Heart left ventricle (tissue), 13 donors: ENCODE measurements at regions not wholly inside any gene's neighbourhood (a gene's known extent, or its start where the extent isn't known, plus 50 kb on each side); places are given as distances from the start of the nearest gene placed in this dataset.

Experiments used
- CTCF ChIP-seq, 12 donors: fragments of 200-600 bp; sonication (generic) in 4 of 12; IDR thresholded peaks; one replicate each; pipeline versions ENCODE4 v1.5.0 to v1.8.0; 2018 to 2022; ENCODE audit warnings: antibody characterized with exemption in 12 of 12, mild to moderate bottlenecking in 5 of 12
- POLR2A ChIP-seq, 2 donors: fragments of 450-650 bp; IDR thresholded peaks; one replicate each; pipeline ENCODE4 v1.6.1; 2017; ENCODE audit warnings: antibody characterized with exemption in 2 of 2, mild to moderate bottlenecking in 2 of 2, moderate library complexity in 2 of 2
- donor health status: ischemic (EF 13 %, LVEDD 7.1; RV severe dilation, severe dysfunction).
- donor health status: DM: no; HTN: yes; CAD: no.
- donor health status: DM: no; HTN: no; CAD: no.
- donor health status: ischemic (EF 25% LVEDD 6.9; RV normal size, moderate dysfunction).
- donor health status: ischemic (EF 25% LVEDD 5.7; RV mildly dilated, moderate dysfunction).
- donor health status: ischemic (EF 35%, LVEDD 5.7; RV mildly dilated, moderate dysfunction).
- donor health status: nonischemic (EF 11% LVEDD 7.7; RV severe dilation, severe dysfunction).
- donor health status: DM: yes; HTN: yes; CAD: no.
- donor health status: PGD.
- donor health status: ischemic (EF 29% LVEDD 5.4; RV normal size, mild dysfunction).
- donor health status: nonischemic (EF 23%, LVEDD 6.1; RV moderate dilation, normal function).

GRCh38 chr14:86055512-86056075, 525.6 kb downstream of the FLRT2 start:
- peak in 1 of 12 donors; percentile 7 for TF ChIP-seq CTCF (IDR thresholded peaks at IDR 0.05)
- no peak for TF ChIP-seq POLR2A (IDR thresholded peaks at IDR 0.05)
